NCI-H82 (cell line): ENCODE measurements at regions not wholly inside any gene's neighbourhood (a gene's known extent, or its start where the extent isn't known, plus 50 kb on each side); places are given as distances from the start of the nearest gene placed in this dataset.
"Not testable (repeated sequence)": the region's sequence is repeated elsewhere in the genome, so short reads cannot be mapped to it uniquely, and the experiment has no call there.

Source experiments
- DNase-seq: peaks from one replicate; lab custom pipeline; 2025; lab: John Stamatoyannopoulos, UW

DNA sequence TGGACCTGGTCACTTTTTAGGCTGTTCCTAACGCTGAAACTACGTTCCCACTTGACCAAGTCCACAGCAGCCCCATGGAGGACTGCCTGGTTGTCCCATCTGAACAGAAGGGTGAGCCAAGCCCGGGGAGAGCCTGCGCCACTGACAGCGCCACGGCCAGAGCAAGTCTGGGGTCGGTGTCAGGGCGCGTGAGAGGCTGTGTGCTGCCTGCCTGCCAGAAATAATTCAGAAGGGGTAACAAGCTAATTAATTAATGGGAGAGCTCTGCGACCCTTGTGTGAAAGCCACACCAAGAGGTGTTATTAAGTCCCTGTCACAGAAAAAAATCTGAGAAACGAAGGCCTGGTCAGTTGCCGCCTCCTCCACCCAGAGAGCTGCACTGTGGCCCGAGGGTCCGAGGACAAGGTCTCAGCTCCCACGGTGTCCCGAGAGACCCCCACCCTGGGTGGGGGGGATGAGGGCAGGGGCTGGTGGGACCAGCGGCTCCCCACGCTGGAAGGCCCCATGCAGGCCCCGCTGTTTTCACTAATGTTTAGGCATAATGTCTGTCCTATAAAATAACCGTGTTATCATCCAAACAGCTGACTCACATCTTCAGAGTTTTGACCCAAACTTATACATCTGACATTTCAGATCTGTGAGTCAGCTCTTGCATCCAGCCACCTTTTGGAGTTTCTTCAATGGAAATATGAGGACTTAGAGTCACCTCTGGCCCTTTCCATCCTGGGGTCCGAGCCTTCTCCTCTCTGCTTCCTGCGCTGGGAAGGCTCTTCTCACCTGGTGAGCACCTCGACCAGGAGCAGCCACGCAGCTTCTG, 58.5 kb downstream of the DLL1 start:
- DNase-seq: no peak

- no peak for DNase-seq
These were observed 59.3 kb downstream of the DLL1 start for GRCh38 chr6:170231293-170232185.

DNA sequence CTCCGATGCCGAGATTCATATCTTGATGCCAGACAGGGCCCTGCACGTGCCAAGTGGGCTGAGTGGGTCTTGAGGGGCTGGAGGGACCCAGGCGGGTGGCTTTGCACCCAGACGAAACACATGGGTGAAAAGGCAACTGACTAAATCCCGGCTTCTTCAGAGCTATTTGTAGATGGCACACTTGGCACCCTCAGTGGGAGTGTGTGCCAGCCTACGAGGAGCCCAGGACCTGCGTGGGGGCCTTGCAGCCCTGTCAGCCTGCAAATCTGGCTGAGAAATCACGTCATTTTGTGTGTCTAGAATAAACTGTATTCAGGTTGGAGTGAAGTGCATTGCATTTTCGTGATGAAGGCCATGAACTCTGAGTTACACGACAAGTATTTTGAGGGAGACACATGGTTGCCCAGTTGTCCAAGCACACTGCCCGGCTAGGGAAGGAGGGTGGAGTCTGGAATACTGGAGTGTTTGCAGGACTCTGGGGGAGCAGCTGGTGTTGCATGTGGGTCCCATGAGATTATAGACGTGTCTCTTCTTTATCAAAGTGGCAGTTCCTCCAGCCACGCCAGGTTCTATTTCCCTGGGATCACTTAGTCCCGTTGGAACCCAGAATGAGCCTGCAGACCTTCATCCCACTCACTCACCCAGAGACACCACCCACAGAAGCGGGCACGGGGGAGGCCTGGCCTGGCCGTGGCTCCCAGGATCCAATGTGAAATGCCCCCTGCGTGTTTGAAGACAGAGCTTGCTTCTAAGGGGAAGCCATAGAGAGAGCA, 60.2 kb downstream of the DLL1 start:
- no peak for DNase-seq

DNA sequence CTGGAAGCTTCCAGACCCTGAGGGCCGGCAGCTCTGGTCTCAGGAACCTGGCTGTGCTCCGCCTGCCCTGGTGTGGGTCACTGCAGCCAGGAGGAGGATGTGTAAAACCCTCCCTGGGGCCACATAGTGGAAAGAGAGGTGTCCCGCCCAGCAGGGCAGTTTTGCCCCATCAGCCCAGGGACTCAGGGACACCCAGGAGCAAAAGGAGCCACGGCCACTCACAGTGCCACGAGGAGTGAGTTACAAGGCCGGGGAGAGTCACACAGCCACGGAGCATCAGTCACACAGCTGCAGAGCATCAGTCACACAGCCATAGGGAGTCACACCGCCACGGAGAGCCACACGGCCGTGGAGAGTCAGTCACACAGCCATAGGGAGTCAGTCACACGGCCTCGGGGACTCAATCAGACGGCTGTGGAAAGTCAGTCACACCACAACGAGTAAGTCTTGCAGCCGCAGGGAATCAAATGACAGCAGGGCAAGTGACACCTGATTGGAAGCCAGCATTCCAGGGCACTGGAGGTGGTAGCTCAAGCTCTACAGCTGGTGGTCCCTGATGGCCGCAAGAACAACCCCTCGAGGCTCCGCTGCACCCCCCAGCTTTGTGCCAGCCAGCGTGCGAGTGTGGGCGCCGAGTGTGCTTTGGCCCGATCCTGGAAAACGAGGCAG, 60.9 kb downstream of the DLL1 start:
- no peak for DNase-seq

DNA sequence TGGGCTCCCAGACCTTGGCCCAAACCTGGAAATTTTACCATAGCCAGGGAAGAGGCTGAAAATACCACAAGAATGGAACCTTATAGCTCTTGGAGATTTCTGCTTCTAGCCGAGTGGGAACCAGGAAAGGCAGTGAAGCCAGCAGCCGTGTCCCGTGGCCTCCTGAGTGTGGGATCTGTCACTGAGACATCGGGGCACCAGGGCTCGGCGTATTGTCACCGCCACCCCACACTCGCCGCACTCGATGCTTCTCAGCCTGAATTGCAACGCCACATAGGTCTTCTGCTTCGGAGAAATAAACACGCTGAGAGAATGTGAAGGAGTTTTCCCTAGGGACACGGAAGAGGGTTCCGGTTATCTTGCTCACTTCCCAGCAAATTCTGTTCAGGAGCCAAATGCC, 61.5 kb downstream of the DLL1 start:
- no peak for DNase-seq

DNA sequence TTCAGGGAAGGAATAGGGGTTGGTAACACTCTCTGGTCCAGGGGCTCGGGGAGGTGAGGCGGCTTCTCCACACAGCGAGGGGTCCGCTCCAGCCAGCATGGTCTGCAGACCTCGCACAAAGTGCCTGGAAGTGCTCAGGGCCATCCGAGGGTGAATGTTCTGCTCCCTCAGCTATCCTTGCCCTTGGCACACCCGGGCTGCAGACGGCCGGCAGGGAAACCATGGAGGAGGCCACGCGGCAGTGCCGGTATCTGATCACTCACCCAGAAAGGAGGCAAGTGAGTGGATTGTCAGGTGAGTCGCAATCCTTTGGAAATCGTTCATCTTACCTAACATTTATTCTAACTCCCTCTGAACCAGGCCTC, 62.0 kb downstream of the DLL1 start:
- no peak for DNase-seq

GRCh38 chr6:170227996-170228945, 62.6 kb downstream of the DLL1 start:
- no peak for DNase-seq

DNA sequence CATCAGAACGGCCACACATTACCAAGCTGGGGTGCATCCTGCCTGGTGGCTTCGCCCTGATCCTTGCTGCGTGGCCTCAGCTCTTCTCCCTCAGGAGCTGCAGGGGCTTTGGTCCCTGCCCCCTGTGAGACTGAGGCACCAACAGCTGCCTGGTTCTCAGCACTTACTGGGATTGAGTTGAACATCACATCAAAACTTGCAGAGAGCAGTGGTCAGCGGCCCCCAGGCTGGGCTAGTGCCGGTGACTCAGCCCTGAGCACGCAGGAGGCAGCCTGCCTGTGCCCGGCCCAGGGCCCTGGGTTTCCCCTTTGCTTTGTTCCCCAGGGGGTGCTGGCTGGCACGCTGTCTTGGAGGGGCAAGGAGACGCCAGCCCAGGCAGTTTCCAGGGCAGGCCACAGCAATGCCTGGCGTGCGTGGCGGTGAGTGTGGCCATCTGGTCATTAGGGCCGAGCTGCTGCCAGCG, 63.3 kb downstream of the DLL1 start:
- no peak for DNase-seq

DNA sequence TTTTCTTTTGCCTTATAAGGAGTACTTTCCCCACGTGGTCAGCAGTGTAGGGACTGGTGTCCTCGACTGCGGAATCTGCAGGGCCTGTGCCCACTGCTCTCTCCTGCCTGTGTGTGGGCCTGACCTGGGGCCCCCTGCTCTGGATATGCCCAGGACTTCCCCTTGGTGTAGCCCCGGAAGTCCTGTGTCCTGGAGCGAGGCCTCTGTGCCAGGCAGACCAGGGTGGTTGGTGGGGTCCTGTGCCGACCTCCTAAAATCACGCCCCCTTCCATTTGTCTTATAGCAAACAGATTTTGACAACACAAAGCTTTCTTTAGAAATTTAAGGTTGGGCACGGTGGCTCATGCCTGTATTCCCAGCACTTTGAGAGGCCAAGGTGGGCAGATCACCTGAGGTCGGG, 64.2 kb downstream of the DLL1 start:
- DNase-seq: no peak

DNA sequence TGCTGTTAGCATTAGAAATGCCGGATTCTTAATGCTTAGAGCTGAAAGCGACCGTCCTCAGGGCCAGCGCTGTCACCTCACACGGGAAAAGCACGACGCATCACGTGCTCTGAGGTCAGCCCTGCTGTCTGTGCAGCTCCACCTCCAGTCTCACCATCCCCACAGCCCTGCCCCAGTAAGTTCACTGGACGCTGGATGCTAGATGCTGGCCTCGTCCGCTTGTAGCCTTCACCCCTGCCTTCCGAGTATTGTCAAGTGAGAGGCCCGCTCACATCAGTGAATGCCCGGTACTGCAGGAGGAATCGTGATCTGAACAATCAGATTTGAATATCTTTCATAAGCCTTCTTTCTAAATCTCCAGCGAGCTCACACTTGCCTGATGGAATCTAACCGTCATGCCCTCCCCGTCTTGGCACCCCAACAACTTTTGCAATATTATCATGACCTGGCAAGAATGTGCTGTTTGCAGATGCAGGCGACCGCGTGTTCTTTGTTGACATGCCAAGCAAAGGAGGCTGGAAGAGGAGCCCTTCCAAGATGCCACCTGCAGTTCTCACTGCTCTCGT, 64.9 kb downstream of the DLL1 start:
- no peak for DNase-seq

- DNase-seq: peak; percentile 70
These were observed 65.9 kb downstream of the DLL1 start for GRCh38 chr6:170224694-170225660.

GRCh38 chr6:170223718-170224693, 66.9 kb downstream of the DLL1 start:
- DNase-seq: no peak

- DNase-seq: no peak
These were observed 68.1 kb downstream of the DLL1 start for GRCh38 chr6:170222498-170223471.

DNA sequence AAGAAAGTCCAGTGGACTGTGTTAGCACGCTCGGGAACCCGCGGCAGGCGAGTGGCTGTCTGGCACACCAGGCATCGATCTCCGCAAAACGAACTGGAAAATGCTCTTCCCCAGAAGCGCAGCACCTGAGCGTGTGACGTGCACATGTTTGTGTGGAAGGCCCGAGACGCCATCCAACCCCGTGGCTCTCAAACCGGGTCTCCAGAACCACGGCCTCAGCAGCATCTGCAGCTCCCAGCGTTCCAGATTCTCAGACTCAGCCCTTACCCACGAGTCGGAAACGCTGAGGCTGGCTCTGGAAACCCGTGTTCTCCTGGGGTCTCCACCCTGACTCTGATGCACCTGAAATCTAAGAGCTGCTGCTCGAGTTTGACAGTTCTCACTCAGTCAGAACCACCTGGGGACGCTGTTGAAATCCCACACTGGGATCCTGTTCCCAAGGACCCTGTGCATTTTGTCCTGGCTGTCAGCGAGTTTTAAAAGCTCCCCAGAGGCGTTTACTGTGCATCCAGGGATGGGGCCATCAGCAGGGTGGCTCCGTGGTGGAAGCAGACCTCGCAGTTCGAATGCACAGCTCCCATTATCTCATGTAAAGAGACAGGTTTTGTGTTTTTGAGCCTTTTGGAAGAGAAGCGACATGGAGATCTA, 69.0 kb downstream of the DLL1 start:
- no peak for DNase-seq

GRCh38 chr6:170221052-170221752, 69.7 kb downstream of the DLL1 start:
- DNase-seq: no peak

- DNase-seq: not testable (repeated sequence)
These were observed 77.2 kb downstream of the DLL1 start for GRCh38 chr6:170213637-170214018.
